PC-3 (cell line): ENCODE measurements at regions not wholly inside any gene's neighbourhood (a gene's known extent, or its start where the extent isn't known, plus 50 kb on each side); places are given as distances from the start of the nearest gene placed in this dataset.

Experiments
- ATAC-seq: fragments of 200-7000 bp; cut with Tn5 transposase; 2 replicates; pipeline ENCODE4 v1.9.1; 2020; ENCODE audit warnings: mild to moderate bottlenecking, moderate library complexity
- BruUV-seq: library from RNA; stranded (reverse); fragments of 400-500 nt; replicated peaks from 2 replicates; lab custom pipeline; 2021; lab: Mats Ljungman, UMichigan
- CTCF ChIA-PET: fragments of 300-600 bp; sonication (Branson Sonifier 250); formaldehyde crosslinking; loops from one replicate; lab custom pipeline; 2022; ENCODE audit warnings: antibody characterized with exemption; lab: Charles Lee
- POLR2A ChIA-PET: fragments of 300-600 bp; sonication (Branson Sonifier 250); formaldehyde crosslinking; loops from one replicate; lab custom pipeline; 2022; ENCODE audit warnings: antibody characterized with exemption; ENCODE audit not compliant: unreplicated experiment; lab: Charles Lee
- DNase-seq: peaks from one replicate; pipeline ENCODE4 v3.0.0-alpha.2; 2015
- H2AFZ ChIP-seq: fragments of 300-600 bp; sonication (generic); 2 replicates; pipeline ENCODE4 v1.6.0; 2016; ENCODE audit warnings: antibody characterized with exemption, low read length
- H3F3A ChIP-seq: fragments of 300-600 bp; sonication (generic); one replicate; pipeline ENCODE4 v1.6.0; 2017; ENCODE audit warnings: antibody characterized with exemption, low read length, control low read depth, mild to moderate bottlenecking; ENCODE audit not compliant: unreplicated experiment
- H3K27ac ChIP-seq: fragments of 300-600 bp; sonication (generic); 2 replicates; pipeline ENCODE4 v1.5.1; 2016; ENCODE audit warnings: mild to moderate bottlenecking, low read length
- H3K27me3 ChIP-seq: fragments of 300-600 bp; sonication (generic); 2 replicates; pipeline ENCODE4 v1.6.1; 2016; ENCODE audit warnings: low read length, mixed read lengths
- H3K36me3 ChIP-seq: fragments of 300-600 bp; sonication (generic); 2 replicates; pipeline ENCODE4 v1.6.1; 2016; ENCODE audit warnings: low read depth, mixed run types, low read length, mixed read lengths
- H3K4me1 ChIP-seq: fragments of 300-600 bp; sonication (generic); 2 replicates; pipeline ENCODE4 v1.5.1; 2016; ENCODE audit warnings: low read length; ENCODE audit not compliant: insufficient read depth
- H3K4me2 ChIP-seq: fragments of 300-600 bp; sonication (generic); 2 replicates; pipeline ENCODE4 v1.6.0; 2016; ENCODE audit warnings: low read length
- H3K4me3 ChIP-seq: fragments of 300-600 bp; sonication (generic); 2 replicates; pipeline ENCODE4 v1.5.1; 2016; ENCODE audit warnings: mild to moderate bottlenecking, low read length, mixed read lengths
- H3K79me2 ChIP-seq: fragments of 300-600 bp; sonication (generic); 2 replicates; pipeline ENCODE4 v1.6.1; 2017; ENCODE audit warnings: low read length, mixed read lengths
- H3K9ac ChIP-seq: fragments of 300-600 bp; sonication (generic); 2 replicates; pipeline ENCODE4 v1.6.0; 2016; ENCODE audit warnings: mild to moderate bottlenecking, low read length
- H3K9me2 ChIP-seq: fragments of 300-600 bp; sonication (generic); replicated peaks from 2 replicates; pipeline ENCODE4 v1.6.1; 2016; ENCODE audit warnings: mixed run types, low read length, mixed read lengths
- H3K9me3 ChIP-seq: fragments of 300-600 bp; sonication (generic); 2 replicates; pipeline ENCODE4 v1.6.1; 2016; ENCODE audit warnings: low read length, mixed read lengths
- H4K20me1 ChIP-seq: fragments of 300-600 bp; sonication (generic); 2 replicates; pipeline ENCODE4 v1.6.1; 2016; ENCODE audit warnings: low read length, mixed read lengths
- EZH2 ChIP-seq: fragments of 300-600 bp; sonication (generic); IDR thresholded peaks from one replicate; pipeline ENCODE4 v1.6.1; 2017; ENCODE audit warnings: antibody characterized with exemption, mild to moderate bottlenecking, low read length; ENCODE audit not compliant: unreplicated experiment
- EZH2phosphoT487 ChIP-seq: fragments of 300-600 bp; sonication (generic); IDR thresholded peaks from 2 replicates; pipeline ENCODE4 v1.6.1; 2018; ENCODE audit warnings: mild to moderate bottlenecking, antibody characterized with exemption, low read length, borderline replicate concordance
- intact Hi-C: fragments of 100-400 bp; cut with micrococcal nuclease; formaldehyde crosslinking; loops from 2 replicates; pipeline ENCODE4 v1.9.0; 2023
- TF ChIP-seq, protein P1 (sequence below): fragments of 300-600 bp; sonication (generic); conservative IDR thresholded peaks from 2 replicates; pipeline ENCODE4 v1.5.1; 2017; ENCODE audit warnings: antibody characterized with exemption, low read depth, mild to moderate bottlenecking, low read length

DNA sequence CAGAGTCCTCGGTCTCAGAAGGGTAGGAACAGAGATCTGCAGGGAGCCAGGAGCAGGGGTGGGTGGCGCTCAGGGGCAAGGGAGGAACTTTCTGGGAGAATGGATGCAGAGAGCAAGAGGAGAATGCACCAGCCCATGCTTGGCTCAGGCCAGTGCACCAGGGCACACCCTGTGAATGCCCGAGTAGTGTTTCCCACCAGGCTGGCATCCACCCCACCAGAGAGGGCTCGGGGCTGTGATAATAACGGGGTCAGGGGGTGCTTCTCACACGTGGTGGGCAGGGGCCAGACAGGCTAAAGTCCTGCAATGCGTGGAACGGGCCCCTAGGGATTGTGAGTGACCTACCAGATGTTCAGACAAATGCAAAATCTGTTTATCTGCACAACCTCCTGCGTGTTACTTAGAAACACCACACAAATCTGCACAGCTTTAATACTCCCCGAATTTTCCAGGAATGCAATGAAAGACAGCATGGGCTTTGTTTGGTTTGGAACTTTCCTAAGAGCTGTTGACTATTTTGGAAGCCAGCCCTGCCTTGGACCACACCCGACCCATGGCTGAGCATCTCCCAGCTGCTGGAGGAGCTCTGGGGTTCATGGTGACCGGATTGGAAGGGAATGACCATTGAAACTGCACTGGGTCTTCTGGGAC is 368.3 kb downstream of the SHANK2 start:
- Histone ChIP-seq H3K4me2 (no peak overlapping the region), H3K4me1 (no peaks in the 10 kb centered on the region), H3K27me3 (no peaks in the 10 kb centered on the region), H3F3A (no peaks in the 10 kb centered on the region), H3K9me3 (no peaks in the 10 kb centered on the region), H3K4me3 (no peak overlapping the region), H4K20me1 (no peaks in the 10 kb centered on the region), H3K9me2 (no peaks in the 10 kb centered on the region), H3K36me3 (no peaks in the 10 kb centered on the region), H3K79me2 (no peaks in the 10 kb centered on the region), H2AFZ (no peak overlapping the region), H3K27ac (no peak overlapping the region), H3K9ac (no peak overlapping the region)
- ATAC-seq: no peak
- CTCF ChIA-PET: interaction anchor here (0.6 kb wide), 1 partner anchor 203 kb away, joined by 3 read pairs; no protein-coding TSS in a partner anchor
- POLR2A ChIA-PET: no interaction called here
- no peak for DNase-seq
- intact Hi-C loops: no loop called here
- no TSS peak for BruUV-seq
- TF ChIP-seq EZH2 (no peak), EZH2phosphoT487 (no peak)
- TF ChIP-seq, protein P1, sequence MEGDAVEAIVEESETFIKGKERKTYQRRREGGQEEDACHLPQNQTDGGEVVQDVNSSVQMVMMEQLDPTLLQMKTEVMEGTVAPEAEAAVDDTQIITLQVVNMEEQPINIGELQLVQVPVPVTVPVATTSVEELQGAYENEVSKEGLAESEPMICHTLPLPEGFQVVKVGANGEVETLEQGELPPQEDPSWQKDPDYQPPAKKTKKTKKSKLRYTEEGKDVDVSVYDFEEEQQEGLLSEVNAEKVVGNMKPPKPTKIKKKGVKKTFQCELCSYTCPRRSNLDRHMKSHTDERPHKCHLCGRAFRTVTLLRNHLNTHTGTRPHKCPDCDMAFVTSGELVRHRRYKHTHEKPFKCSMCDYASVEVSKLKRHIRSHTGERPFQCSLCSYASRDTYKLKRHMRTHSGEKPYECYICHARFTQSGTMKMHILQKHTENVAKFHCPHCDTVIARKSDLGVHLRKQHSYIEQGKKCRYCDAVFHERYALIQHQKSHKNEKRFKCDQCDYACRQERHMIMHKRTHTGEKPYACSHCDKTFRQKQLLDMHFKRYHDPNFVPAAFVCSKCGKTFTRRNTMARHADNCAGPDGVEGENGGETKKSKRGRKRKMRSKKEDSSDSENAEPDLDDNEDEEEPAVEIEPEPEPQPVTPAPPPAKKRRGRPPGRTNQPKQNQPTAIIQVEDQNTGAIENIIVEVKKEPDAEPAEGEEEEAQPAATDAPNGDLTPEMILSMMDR: no peak

DNA sequence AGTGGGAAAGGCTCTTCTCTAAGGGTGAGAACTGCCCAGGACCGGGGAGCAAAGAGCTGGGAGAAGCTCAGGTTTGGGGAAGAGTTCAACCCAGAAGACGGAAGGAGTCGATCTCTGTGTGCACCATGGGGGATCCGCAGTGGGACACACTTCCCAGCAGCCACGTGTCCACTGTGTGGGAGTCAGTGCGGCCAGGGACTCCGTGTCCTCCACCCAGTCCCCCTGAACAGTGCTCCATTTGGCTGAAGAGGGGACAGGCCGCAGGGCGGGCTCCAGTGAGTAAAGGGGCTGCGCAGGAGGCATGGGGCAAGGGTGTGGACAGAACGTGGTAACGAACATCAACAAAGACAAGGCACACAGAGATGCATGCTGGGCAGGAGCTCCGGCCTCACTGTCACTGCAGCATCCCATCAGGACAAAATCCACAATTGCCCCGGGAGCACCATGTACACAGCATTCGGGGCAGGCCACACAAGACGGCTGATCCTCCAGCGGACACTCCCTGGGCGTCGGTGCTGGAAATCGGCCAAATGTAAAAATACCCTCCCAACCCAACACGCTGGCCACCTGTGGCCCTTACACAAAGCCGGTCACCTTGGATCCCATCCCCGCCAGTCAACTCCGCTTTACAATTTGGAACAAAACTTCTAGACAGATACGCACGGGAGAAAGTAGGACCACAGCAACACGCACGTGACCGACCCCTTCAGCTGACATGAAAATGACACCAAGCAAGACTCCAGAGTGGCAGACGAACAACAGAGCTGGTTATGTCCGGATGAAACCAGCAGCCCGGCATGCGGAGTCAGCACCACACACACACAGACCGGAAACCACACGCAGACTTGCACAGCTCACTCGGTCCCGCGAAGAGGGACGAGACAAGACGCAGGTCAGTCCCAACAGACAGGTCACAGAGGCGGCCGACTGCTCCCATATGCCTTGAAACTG is 366.8 kb downstream of the SHANK2 start:
- H3K4me3 ChIP-seq: no peak overlapping the region
- H3K27me3 ChIP-seq: no peaks in the 10 kb centered on the region
- H4K20me1 ChIP-seq: no peaks in the 10 kb centered on the region
- TF ChIP-seq EZH2 (no peak), EZH2phosphoT487 (no peak)
- TF ChIP-seq, protein P1: no peak
- H3K9me3 ChIP-seq: no peaks in the 10 kb centered on the region
- H3K4me2 ChIP-seq: no peak overlapping the region
- CTCF ChIA-PET: no interaction called here
- H3K9me2 ChIP-seq: no peaks in the 10 kb centered on the region
- no peaks in the 10 kb centered on the region for H3F3A ChIP-seq
- H3K36me3 ChIP-seq: no peaks in the 10 kb centered on the region
- no TSS peak for BruUV-seq
- POLR2A ChIA-PET: no interaction called here
- no peak overlapping the region for H2AFZ ChIP-seq
- DNase-seq (no peak), ATAC-seq (no peak)
- intact Hi-C loops: no loop called here
- no peak overlapping the region for H3K27ac ChIP-seq
- no peak overlapping the region for H3K9ac ChIP-seq
- no peaks in the 10 kb centered on the region for H3K79me2 ChIP-seq
- no peaks in the 10 kb centered on the region for H3K4me1 ChIP-seq
